ENCODE measurements at regions not wholly inside any gene's neighbourhood (a gene's known extent, or its start where the extent isn't known, plus 50 kb on each side); places are given as distances from the start of the nearest gene placed in this dataset.
"Not testable (repeated sequence)": the region's sequence is repeated elsewhere in the genome, so short reads cannot be mapped to it uniquely, and the experiment has no call there.

DNA sequence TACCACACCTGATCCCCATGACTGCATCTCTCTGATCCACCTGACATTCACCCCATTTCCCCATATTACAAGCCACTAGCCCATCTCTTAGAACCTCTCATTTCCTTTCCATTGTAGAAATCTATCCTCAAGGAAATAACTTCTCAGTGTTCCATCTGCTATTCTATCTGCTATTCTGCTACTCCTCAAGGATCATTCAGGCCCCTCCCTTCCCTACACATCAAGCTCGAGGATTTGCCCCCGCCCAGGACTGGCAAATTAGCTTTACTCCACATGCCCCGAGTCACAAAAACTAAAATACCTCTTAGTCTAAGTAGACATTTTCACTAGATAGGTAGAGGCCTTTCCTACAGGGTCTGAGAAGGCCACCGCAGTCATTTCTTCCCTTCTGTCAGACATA lies 517.0 kb downstream of the IRS2 start:
- not testable (repeated sequence) for DNase-seq

DNA sequence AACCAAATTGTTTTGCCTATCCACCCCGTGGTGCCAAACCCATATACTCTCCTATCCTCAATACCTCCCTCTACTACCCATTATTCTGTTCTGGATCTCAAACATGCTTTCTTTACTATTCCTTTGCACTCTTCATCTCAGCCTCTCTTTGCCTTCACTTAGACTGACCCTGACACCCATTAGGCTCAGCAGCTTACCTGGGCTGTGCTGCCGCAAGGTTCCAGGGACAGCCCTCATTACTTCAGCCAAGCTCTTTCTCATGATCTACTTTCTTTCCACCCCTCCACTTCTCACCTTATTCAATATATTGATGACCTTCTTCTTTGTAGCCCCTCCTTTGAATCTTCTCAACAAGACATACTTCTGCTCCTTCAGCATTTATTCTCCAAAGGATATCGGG lies 517.9 kb downstream of the IRS2 start:
- not testable (repeated sequence) for DNase-seq

DNA sequence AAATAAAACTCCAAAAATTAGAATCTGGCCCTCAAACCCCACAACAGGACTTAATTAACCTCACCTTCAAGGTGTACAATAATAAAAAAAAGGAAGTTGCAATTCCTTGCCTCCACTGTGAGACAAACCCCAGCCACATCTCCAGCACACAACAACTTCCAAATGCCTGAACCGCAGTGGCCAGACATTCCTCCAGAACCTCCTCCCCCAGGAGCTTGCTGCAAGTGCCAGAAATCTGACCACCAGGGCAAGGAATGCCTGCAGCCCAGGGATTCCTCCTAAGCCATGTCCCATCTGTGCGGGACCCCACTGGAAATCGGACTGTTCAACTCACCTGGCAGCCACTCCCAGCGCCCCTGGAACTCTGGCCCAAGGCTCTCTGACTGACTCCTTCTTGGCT lies 519.0 kb downstream of the IRS2 start:
- not testable (repeated sequence) for DNase-seq

DNA sequence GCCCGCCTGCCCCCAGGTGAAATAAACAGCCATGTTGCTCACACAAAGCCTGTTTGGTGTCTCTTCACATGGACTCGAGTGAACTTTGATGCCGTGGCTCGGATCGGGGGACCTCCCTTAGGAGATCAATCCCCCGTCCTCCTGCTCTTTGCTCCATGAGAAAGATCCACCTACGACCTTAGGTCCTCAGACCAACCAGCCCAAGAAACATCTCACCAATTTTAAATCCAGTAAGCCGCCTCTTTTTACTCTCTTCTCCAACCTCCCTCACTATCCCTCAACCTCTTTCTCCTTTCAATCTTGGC lies 521.0 kb downstream of the IRS2 start:
- not testable (repeated sequence) for DNase-seq

DNA sequence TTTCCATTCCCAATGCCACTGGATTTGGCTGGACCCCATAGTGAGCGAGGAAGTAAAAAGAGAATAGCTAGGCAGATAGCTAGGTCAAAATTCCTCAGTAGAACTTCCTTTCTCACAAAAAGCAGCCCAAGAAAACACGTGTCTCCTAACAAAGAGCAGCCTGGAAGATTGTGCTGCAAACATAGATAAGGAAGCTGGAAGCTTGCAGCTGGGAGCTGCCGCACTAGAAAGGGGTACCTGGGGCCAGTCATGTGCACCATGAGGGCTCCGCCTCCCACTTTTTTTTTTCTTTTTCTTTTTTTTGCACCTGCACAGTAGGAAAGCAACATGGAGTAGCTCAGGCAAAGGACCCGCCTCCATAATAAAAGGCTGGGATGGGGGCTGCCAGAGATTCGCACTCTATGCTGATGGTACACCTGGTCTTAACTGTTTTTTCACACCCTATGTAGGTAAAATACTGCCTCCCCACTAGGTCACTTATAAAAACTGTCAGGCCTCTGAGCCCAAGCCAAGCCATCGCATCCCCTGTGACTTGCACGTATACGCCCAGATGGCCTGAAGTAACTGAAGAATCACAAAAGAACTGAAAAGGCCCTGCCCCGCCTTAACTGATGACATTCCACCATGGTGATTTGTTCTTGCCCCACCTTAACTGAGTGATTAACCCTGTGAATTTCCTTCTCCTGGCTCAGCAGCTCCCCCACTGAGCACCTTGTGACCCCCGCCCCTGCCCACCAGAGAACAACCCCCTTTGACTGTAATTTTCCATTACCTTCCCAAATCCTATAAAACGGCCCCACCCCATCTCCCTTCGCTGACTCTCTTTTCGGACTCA lies 521.6 kb downstream of the IRS2 start:
- DNase-seq, result not testable (repeated sequence)

DNA sequence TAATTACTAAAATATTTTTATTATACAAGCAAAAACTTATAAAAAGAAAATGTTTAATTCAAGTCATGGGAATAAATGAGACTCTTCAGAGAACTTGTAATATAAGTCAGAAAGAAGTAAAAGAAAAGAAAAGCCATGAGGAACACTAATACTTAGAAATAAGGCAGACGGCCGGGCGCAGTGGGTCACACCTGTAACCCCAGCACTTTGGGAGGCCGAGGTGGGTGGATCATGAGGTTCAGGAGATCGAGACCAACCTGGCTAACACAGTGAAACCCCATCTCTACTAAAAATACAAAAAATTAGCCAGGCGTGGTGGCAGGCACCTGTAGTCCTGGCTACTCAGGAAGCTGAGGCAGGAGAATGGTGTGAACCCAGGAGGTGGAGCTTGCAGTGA lies 528.6 kb downstream of the IRS2 start:
- DNase-seq, result not testable (repeated sequence)
